NCI-H526 treated with DMSO at 0.1 percent for 48 hours (cell line): ENCODE measurements at regions not wholly inside any gene's neighbourhood (a gene's known extent, or its start where the extent isn't known, plus 50 kb on each side); places are given as distances from the start of the nearest gene placed in this dataset.
"Not testable (repeated sequence)": the region's sequence is repeated elsewhere in the genome, so short reads cannot be mapped to it uniquely, and the experiment has no call there.

ENCODE experiments used
- DNase-seq: peaks from one replicate; lab custom pipeline; 2025; lab: John Stamatoyannopoulos, UW

DNA sequence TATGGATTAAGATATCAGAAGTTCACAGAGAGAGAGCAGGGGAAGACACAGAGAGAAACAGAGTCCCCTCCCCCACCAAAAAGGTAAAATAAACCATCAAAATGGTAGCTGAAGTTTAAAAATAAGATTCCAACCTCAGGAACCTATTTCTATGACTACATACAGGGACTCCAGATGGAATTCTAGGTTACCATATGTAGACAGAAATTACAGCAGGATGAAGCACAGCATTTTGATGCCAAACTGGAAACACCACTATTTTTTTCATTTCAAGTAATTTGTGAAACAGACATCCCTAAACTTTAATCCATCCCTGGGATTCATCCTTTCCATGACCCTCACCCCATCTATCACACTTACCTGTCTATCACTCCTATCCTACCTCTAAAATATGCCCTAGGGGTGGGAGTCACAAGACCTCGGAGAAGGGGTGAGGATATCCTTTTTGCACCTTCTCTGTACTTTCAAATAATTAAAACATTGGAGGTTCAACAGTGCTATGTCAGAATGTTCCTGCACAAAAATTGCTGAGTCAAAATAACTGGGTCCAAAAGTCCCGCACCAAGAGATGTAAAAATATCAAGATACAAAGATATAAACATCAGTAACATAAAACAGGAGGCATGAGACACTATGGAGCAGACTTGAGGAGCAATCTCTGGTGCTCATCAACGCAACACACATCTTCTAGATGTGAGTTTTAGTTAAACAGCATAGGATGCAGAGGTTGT is 344.5 kb upstream of the RASGEF1B start:
- no peak for DNase-seq

DNA sequence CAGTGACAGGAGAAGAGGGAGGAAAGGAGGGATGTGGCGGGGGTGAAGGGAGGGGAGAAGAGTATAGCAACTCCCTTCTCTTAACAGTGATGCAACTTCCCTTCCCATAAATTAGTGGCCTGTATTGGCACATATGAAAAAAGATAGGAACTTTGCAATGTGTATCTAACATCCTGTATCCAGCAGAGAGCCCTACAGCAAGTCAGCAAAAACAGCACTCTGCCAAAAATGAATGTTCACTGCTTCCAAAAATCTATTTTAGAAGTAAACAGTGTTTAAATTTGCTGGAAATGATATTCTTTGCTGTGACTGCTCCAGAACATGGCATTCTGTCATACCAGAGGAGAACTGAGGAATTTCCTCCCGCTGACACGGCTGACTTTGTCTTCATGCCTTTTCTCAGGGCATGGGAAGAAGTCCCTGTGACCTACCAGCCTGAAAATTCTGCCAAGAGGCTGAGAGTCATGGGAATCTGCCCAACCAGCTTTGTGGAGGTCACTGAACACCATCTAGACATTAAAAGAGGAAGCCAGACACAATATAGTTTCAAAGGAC is 343.4 kb upstream of the RASGEF1B start:
- no peak for DNase-seq

DNA sequence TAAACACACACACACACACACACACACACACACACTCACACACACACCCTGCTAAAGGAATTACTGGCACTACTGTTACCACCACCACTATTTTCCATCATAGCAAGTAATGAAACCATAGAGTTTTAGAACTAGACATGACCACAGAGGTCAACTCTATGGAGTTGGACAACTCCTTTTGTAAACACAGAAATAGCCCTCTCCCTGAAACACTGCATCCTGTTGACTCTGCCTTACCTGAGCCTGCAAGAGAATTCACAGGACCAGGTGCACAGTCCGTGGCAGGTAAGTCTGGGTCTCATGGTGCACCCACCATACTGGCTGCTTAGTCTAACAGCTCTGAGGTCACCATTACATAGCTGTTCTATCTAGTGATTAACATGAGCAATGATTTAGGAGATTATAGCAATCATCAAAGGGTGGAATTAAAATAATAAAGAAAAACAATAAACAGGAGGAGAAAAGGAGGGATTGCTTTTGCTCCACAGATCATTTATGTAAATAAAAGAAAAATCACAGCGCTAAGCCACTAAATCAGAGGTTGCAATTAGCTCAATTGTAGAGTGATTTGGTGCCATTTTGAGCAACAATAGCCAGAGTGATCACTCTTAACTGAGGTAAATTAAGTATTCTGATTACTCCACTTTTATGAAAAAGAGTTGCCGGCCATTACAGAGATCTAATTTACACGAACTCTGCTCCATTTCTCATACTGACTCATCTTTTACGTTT is 340.0 kb upstream of the RASGEF1B start:
- DNase-seq, result no peak

DNA sequence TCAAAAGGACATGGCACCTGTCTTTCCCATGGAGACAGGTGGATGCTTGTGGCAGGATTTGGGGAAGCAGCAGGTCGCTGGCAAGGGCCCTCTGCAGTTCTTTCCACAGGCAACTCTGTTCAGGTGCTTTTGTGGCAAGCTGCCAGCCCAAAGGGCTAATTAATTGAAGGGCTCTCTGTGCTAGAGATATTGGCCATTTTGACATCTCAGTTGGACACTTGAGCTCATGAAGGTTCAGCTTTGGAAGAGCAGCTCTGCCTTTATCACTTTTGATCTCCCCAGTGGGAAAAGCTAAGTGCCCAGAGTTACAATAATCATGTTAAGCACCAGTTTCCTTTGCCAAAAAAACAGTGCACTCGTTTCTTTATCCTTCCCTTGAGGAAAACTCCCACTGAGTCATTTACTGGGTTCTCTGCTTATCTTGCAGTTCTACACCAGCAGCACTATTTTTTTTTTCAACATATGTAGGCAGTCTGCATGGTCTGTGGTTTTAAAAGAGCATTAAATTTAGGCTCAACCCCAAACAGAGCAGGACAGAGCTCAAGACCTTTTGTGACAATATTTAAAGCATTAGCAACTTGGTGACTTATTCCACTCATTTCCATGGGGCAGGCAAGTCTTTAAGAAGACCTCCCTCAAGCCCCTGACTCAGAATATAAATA is 336.4 kb upstream of the RASGEF1B start:
- DNase-seq, result no peak

DNA sequence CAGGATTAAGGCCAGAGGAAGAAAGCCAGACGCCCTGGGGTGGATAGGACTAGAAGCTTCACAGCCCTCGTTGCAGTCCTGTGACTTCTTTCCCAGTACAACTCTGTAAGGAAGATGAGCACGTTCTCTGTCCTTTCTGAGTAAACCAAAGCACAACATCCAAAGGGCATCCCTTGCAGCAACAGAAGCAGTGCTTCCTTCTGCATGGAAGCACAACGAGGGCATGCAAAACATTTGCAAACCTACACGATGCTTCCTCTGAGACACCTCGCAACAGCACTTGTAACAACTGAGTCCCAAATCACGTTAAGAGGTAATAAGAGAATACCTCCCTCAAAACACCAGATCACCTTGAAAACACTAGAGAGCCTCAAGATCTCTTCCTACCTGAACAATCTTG is 335.7 kb upstream of the RASGEF1B start:
- no peak for DNase-seq

DNA sequence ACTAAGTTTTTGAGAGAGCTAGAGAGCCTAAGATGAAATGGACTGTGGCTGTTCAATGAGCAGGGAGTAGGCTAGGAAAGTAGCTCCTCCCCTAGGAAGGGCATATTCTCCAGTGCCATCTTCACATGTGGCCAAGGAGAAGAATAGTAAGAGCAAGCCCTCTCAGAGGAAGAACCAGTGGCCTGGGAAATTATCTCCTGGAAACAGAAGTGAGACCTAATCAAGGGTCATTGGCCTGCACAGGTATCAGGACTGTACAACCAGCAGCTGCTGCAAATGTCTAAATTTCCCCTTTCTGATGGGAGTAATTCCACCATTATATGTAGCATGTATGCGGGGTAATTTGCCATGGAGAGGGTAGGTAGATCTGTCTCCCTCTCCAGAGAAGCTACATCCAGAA is 334.8 kb upstream of the RASGEF1B start:
- no peak for DNase-seq

DNA sequence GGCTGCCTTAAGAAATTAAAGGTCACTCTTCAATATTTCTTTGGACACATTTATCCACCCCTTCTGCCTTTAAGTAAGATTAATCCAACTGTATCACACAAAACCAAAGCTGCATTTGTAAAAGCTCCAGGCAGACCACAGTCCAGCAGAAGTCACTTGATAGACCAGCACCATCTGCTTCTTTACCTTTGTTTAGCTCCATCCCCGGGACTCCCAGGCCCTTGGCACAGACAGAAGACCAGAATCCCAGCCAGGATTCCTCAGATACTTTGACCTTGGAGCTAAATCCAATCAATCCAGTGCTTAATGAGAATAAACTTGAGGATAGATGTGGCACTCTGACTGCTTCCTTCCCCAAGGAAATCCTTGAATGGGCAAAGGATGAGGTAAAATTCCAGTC is 333.1 kb upstream of the RASGEF1B start:
- DNase-seq, result no peak

DNA sequence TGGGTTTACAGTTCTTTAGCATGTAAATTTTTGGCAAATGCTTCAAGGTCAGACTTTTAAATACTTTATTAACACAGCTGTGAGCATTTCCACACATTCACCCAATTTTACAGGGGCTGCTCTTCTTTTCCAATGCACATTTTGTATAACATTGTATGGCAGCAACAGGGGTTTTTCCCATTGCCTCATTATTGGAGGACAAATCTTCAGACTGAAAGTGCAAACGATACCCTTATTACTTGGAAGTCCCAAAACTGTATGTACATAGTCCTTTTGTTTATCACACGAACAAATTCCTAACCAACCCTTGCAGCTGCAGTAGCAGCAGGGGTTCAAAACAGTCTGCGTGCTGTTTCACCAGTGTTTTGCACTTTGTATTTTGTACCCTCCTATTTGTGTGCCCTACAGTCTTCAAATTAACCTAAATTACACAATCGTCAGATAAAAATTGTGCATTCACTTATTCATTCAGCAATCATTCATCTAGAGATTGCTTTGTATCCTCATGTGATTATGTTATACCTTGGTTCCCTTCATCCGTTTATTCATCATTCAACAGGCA is 330.7 kb upstream of the RASGEF1B start:
- no peak for DNase-seq

DNA sequence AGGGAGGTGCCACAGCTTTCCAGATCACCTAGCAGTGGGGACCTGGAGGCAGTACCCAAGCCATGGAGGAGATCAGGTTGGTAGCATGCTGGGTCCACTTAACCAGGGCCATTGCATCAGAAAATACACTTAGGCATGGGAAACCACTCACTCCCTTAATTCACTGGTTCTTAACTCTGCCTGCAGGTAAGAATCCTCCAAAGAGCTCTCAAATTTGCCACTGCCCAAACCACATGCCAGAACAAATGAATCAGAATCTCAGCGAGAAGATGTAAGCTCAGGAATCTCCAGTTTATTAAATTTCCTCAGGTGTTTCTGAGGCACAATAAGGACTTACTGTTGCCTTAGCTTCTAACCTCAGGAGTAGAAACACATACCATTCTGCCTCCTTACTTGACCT is 327.7 kb upstream of the RASGEF1B start:
- no peak for DNase-seq

DNA sequence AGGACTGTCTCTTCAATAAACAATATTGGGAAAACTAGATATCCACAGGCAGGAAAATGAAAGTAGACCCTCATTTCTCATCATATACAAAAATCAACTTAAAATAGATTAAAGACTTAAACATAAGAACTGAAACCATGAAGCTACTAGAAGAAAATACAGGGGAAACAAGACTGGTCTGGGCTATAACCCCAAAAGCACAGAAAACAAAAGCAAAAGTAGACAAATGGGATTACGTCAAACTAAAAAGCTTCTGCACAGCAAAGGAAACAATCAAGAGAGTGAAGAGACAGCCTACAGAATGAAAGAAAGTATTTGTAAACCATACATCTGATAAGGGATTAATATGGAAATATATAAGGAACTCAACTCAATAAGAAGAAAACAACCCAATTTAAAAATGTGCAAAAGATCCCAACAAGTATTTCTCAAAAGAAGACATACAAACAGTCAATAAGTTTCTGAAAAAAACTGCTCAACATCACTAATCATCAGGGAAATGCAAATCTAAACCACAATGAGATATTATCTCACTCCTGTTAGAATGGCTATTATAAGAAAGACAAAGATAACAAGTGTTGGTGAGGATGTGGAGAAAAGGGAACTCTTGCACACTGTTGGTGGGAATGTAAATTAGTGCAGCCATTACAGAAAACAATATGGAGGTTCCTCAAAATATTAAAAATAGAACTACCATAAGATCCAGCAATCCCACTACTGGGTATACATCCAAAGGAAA is 325.3 kb upstream of the RASGEF1B start:
- no peak for DNase-seq

DNA sequence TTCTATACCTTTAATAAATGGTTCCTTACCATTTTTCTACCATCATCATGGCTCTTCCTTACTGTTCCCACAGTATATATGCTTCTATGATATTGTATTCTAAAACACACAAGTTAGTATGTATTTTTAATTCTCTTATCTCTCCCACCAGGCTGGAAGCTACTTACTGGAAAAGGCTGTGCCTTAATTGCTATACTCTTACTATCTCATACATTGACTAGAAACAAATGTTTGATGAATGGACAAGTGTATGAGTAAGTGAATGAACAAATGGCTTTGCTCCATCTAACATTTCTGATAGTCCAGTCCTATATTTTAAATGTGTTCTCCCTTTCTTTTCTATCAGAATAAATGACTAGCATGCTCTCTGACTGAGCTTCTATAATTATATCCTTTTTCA is 320.8 kb upstream of the RASGEF1B start:
- no peak for DNase-seq

DNA sequence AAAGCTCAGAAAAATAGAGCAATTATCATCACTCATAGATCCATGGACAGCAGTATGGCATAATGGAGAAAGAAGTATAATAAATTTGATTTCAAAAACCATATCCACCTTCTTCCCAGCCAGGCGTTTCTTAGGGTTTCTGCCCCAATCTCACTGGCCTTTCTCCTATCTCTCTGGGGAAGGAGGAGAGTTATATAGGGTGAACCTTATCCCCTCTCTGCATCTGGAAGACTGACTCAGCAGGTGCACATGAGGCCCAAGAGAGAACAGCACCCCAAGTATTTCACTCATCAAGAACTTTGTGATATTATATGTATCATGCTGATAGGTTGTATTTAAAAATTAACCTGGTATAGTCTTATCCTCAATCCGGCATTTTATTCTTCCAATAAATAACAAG is 318.8 kb upstream of the RASGEF1B start:
- no peak for DNase-seq

DNA sequence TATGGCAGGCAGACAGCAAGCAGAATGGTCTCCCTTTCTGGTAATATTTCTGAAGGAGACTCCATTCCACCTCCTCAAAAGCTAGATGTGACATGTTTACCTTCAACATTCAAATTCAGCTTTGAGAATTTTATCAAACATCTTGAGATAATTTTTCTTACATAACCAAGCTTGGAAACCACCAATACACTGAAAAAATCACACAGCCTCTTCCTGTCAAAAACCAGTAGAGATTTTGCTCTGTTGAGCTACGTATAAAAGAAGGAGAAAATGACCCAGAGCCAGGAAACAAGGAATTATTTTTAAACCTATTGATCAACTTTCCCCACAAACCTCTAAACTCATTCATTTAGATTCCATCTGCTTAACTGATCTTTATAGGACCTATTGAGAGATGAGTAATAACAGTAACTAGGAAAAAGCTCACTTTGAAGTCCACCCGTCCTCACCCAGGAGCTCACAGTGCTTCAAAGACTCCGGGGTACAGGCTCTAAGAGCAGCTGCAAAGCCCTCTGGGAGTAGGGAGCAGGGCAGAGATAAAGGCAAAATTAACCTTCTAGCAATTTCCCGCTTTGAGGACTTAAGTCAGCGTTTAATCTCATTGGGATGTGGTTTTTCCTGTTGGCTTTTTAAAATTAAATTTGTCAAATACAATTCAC is 318.2 kb upstream of the RASGEF1B start:
- no peak for DNase-seq

DNA sequence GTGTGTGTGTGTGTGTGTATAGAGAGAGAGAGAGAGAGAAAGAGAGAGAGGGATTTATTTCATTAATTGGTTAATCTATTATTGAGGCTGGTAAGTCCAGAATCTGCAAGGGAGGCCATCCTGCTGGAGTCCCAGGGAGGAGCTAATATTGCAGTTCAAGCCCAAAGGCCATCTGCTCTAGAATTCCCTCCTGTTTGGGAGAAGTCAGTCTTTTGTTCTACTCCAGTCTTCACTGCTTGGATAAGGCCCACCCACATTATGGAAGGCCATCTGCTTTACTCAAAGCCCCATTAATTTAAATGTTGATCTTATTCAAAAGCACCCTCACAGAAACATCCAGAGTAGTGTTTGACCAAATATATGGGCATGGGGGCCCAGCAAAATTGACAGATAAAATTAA is 317.5 kb upstream of the RASGEF1B start:
- no peak for DNase-seq

DNA sequence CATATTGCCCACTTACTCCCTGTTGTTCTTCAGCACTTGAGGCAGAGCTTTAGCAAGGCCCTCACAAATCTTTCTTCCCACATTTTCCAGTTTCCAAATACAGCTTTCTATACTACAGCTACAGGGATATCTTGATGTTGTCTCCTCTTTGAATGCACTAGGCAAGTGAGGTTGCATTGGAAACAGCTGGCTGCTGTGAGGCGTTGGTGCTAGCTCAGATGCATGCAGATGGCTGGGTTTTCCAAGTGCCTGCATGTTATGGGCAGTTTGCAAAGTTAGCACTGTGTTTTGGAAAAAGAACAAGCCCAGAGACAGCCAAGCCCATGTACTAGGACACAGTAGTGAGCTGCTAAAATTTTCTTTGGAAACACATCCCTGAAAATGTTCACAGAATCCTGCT is 315.1 kb upstream of the RASGEF1B start:
- DNase-seq, result no peak

DNA sequence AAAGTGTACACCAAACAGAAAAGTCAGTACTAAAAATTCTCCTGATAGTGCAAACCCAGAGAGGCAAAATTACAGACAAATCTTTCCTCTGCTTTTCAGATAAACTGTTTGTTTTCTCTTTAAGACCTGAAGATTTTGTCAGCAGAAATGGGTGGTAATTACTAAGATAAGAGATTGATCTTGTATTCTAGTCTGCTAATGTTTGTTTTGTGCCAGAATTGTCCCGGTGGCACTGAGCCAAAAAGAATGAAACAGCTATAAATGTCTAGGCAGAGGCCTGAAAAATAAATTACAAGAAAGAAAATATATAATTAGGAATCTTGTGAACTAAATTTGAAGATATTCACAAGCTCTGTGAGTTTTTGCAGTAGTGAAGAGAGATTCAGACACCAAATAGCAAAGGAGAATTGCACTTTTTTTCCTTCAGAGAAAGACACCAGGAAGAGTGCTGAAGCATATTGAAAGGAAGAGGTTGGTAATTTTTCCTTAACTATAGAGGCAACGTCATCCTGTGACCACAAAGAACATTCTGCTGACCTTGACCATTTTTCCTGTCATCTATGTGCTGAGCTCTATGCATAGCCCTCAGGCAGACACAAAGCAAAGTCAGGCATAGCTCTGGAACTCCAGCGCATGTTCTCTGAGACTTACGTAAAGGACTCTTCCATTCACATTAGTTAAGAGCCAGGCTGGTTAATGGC is 314.5 kb upstream of the RASGEF1B start:
- no peak for DNase-seq

DNA sequence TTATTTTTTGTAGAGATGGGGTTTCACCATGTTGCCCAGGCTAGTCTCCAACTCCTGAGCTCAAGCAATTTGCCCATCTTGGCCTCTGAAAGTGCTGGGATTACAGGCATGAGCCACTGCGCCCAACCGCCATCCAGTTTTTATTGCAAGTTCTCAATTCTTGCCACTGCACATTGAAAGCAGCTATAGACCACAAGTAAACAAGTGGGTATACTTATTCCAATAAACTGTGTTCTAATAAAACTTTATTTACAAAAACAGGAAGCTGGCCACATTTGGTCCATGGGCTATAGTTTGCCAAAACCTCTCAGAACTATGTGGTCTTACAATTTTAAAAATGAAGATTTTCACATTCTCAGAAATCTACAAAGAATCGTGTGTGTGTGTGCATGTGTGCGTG is 313.6 kb upstream of the RASGEF1B start:
- DNase-seq, result no peak

DNA sequence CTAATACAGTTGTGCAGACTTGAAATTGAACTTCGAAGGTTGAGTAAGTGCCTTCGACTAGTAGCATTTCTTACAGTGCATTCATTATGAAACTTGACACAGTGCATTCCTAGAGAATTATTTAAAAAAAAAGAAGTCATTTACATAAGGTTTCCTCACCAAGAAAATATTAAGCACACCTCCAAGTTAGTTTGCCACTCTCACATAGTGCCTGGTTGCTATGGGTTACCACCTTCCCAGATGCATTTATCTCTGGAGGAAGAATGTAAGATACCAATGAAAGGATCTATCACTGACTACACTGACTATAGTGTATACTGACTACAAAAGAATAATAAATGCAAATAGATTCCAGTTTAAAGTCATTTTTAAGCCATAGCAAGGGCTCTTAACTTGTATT is 311.9 kb upstream of the RASGEF1B start:
- no peak for DNase-seq

DNA sequence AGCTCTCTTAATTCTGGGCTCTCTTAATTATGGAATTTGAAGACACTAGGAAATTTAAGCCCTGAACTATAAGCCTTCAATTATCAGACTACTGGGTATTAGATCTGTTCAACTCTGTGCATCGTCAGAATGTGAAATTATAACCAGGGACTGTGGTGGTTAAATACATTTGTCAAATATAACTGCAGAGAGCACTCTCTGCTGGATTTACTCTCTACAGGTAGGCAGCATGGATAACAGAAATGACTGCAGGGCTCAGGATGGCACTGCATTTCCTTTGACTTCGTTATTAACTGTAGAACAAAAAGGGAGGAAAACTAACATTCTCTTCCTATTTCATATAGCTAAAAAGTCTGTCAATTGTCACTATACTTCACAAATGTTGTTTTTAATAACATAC is 310.1 kb upstream of the RASGEF1B start:
- DNase-seq, result no peak

DNA sequence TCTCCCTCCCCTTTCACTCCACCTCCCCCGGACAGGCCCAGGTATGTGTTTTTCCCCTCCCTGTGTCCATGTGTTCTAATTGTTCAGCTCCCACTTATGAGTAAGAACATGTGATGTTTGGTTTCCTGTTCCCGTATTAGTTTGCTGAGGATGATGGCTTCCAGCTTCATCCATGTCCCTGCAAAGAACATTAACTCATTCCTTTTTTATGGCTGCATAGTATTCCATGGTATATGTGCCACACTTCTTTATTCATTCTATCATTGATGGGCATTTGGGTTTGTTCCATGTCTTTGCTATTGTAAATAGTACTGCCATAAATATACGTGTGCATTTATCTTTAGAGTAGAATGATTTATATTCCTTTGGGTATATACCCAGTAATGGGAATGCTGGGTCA is 306.0 kb upstream of the RASGEF1B start:
- DNase-seq, result not testable (repeated sequence)

DNA sequence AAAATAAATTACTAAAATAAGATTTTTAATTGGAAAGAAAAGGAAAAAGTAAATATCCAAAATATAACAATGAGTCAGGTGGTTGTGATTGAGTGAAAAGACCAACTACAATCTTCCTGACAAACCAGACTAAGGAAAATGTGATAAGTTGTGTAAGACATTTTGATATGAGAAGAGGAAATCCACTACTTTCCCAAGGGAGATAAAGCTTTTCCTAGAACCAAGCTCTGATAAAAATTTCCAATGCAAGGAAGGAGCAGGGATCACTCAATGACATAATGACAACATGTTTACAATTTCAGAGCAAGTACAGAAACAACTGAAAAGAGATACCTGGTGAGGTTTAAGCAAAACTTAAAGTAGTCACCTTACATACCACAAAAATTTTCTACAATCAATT is 305.1 kb upstream of the RASGEF1B start:
- DNase-seq, result no peak
